CD14-positive monocyte (primary cell): ENCODE measurements at regions not wholly inside any gene's neighbourhood (a gene's known extent, or its start where the extent isn't known, plus 50 kb on each side); places are given as distances from the start of the nearest gene placed in this dataset.

Experiments used
- DNase-seq, 3 donors: peaks; one replicate each; pipeline ENCODE4 v3.0.0-alpha.2; 2011 to 2022
- H2AFZ ChIP-seq: 2 replicates; pipeline ENCODE4 v1.6.0; 2012; ENCODE audit warnings: mild to moderate bottlenecking, low read depth, low read length, inconsistent platforms; ENCODE audit not compliant: insufficient read depth, poor library complexity, severe bottlenecking
- H3K27ac ChIP-seq, 2 donors: 1 replicate in 1 of 2; 2 replicates in 1 of 2; pipeline ENCODE4 v1.5.1; 2012 to 2013; ENCODE audit warnings: low read length in 2 of 2, control low read depth in 1 of 2, inconsistent platforms in 1 of 2, low read depth in 1 of 2, mild to moderate bottlenecking in 1 of 2
- H3K27me3 ChIP-seq, 2 donors: one replicate each; pipeline versions ENCODE4 v1.6.0 to v1.6.1; 2011 to 2013; ENCODE audit warnings: low read length in 2 of 2; ENCODE audit not compliant: control insufficient read depth in 2 of 2, insufficient read depth in 2 of 2
- H3K36me3 ChIP-seq, 2 donors: replicated peaks in 1 of 2; 1 replicate in 1 of 2; 2 replicates in 1 of 2; pipeline versions ENCODE4 v1.5.1 to v1.6.1; 2012 to 2013; ENCODE audit warnings: low read length in 2 of 2, control low read depth in 1 of 2, inconsistent platforms in 1 of 2, mild to moderate bottlenecking in 1 of 2; ENCODE audit not compliant: insufficient read depth in 2 of 2, control insufficient read depth in 1 of 2
- H3K4me1 ChIP-seq, 2 donors: 1 replicate in 1 of 2; 2 replicates in 1 of 2; pipeline versions ENCODE4 v1.5.1 to v1.6.1; 2012 to 2013; ENCODE audit warnings: low read length in 2 of 2, control low read depth in 1 of 2, inconsistent platforms in 1 of 2, mild to moderate bottlenecking in 1 of 2, moderate library complexity in 1 of 2; ENCODE audit not compliant: insufficient read depth in 2 of 2, control insufficient read depth in 1 of 2
- H3K4me2 ChIP-seq: replicated peaks from 2 replicates; pipeline ENCODE3; 2012; ENCODE audit warnings: low read length, moderate library complexity, mild to moderate bottlenecking; ENCODE audit not compliant: poor library complexity, severe bottlenecking; ENCODE audit errors: extremely low read depth
- H3K4me3 ChIP-seq, 3 experiments: fragments of 200-600 bp in 1 of 3; sonication (generic) in 1 of 3; replicated peaks in 1 of 3; 1 replicate in 2 of 3; 2 replicates in 1 of 3; pipeline ENCODE4 v1.5.1; 2011 to 2013; ENCODE audit warnings: low read length in 3 of 3, mild to moderate bottlenecking in 3 of 3, control low read depth in 2 of 3, low read depth in 2 of 3, inconsistent platforms in 1 of 3, moderate library complexity in 1 of 3
- H3K79me2 ChIP-seq: 2 replicates; pipeline ENCODE4 v1.6.0; 2012; ENCODE audit warnings: mild to moderate bottlenecking, control low read depth, inconsistent platforms, low read length, moderate library complexity; ENCODE audit not compliant: insufficient read depth
- H3K9ac ChIP-seq: 2 replicates; pipeline ENCODE4 v1.6.0; 2017; ENCODE audit warnings: low read length, mild to moderate bottlenecking; ENCODE audit not compliant: insufficient read depth, poor library complexity, severe bottlenecking
- H3K9me3 ChIP-seq, 2 donors: replicated peaks in 1 of 2; 1 replicate in 1 of 2; 2 replicates in 1 of 2; pipeline versions ENCODE4 v1.5.1 to v1.6.1; 2012 to 2013; ENCODE audit warnings: low read length in 2 of 2, control low read depth in 1 of 2; ENCODE audit not compliant: control insufficient read depth in 1 of 2, insufficient read depth in 1 of 2
- H4K20me1 ChIP-seq: 2 replicates; pipeline ENCODE4 v1.6.0; 2012; ENCODE audit warnings: mild to moderate bottlenecking, low read length, control low read depth, moderate library complexity; ENCODE audit not compliant: insufficient read depth
- H3K27ac Mint-ChIP-seq, 7 donors: one replicate each; pipeline ENCODE4 v1.8.0; 2020; ENCODE audit warnings: mild to moderate bottlenecking in 7 of 7, mixed read lengths in 7 of 7, moderate library complexity in 6 of 7, inconsistent platforms in 2 of 7
- H3K27me3 Mint-ChIP-seq, 3 donors: one replicate each; pipeline ENCODE4 v1.8.0; 2021 to 2022; ENCODE audit warnings: low read depth in 3 of 3, mild to moderate bottlenecking in 3 of 3, mixed read lengths in 3 of 3, moderate library complexity in 3 of 3, inconsistent platforms in 1 of 3
- H3K36me3 Mint-ChIP-seq, 2 donors: one replicate each; pipeline ENCODE4 v1.8.0; 2020; ENCODE audit warnings: mixed read lengths in 2 of 2, inconsistent platforms in 1 of 2, mild to moderate bottlenecking in 1 of 2
- H3K4me1 Mint-ChIP-seq: one replicate; pipeline ENCODE4 v1.8.0; 2020; ENCODE audit warnings: mild to moderate bottlenecking, mixed read lengths
- H3K4me3 Mint-ChIP-seq, 2 donors: one replicate each; pipeline ENCODE4 v1.8.0; 2020; ENCODE audit warnings: mild to moderate bottlenecking in 2 of 2, mixed read lengths in 2 of 2, moderate library complexity in 1 of 2
- H3K9me3 Mint-ChIP-seq, 7 donors: one replicate each; pipeline ENCODE4 v1.8.0; 2020 to 2022; ENCODE audit warnings: mixed read lengths in 7 of 7, mild to moderate bottlenecking in 6 of 7, moderate library complexity in 6 of 7, inconsistent platforms in 2 of 7
- WGBS: methylation state at CpG from one replicate; pipeline ENCODE4 v1.1.5; 2013; ENCODE audit warnings: missing lambda C conversion rate; ENCODE audit not compliant: insufficient coverage; 5-methylcytosine and 5-hydroxymethylcytosine counted together
- intact Hi-C, 2 donors: fragments of 100-400 bp; cut with micrococcal nuclease; formaldehyde crosslinking; loops; one replicate each; pipeline versions ENCODE4 v1.15.0 to v1.15.1; 2023
- TF ChIP-seq, protein P1 (sequence below): fragments of 200-600 bp; IDR thresholded peaks from one replicate; pipeline ENCODE4 v1.8.0; 2022; ENCODE audit warnings: antibody characterized with exemption, mild to moderate bottlenecking

DNA sequence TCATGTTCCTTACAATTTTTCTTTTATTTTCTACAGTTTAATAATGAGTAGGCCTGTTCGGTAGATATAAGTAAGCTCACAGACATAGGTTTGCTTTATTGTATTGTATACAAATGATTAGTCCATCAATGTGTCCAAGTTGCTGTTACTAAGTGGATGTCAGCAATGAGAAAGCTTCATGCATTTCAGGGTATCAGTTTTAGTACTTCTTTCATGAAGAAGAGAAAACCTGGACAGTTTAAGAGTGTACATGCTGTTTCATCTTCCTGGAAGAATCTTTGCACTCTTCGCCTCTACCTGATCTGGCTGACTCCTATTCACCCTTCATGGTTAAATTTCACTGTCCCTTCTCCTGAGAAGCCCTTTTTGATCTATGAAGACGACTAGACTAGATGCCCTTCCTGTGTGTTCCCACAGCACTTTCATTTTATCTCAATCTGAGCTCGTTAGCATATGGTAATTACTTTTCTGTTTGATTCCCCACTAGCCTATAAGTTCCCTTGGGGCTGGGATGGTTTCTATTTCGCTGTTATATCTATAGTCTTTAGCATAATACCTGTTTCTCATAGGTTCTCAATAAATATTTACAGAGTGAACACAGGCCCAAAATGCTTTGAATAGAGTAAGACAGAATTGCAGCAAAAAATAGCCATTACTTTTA lies 70.7 kb downstream of the CETN3 start:
- WGBS, result 100% methylated on average over 1 of the region's 5 CpGs
- no peak overlapping the region for H3K4me3 ChIP-seq
- no peaks in the 10 kb centered on the region for H3K27me3 ChIP-seq
- no peak overlapping the region for H3K4me2 ChIP-seq
- no peaks in the 10 kb centered on the region for H3K36me3 ChIP-seq
- no peaks in the 10 kb centered on the region for H3K4me1 ChIP-seq
- H3K9me3 Mint-ChIP-seq, result peaks cover 0 to 6% (median 2%) of the 10 kb centered on the region in 7 donors
- no peak overlapping the region for H2AFZ ChIP-seq
- DNase-seq, result no peak
- H3K36me3 Mint-ChIP-seq, result no peaks in the 10 kb centered on the region
- TF ChIP-seq, protein P1, sequence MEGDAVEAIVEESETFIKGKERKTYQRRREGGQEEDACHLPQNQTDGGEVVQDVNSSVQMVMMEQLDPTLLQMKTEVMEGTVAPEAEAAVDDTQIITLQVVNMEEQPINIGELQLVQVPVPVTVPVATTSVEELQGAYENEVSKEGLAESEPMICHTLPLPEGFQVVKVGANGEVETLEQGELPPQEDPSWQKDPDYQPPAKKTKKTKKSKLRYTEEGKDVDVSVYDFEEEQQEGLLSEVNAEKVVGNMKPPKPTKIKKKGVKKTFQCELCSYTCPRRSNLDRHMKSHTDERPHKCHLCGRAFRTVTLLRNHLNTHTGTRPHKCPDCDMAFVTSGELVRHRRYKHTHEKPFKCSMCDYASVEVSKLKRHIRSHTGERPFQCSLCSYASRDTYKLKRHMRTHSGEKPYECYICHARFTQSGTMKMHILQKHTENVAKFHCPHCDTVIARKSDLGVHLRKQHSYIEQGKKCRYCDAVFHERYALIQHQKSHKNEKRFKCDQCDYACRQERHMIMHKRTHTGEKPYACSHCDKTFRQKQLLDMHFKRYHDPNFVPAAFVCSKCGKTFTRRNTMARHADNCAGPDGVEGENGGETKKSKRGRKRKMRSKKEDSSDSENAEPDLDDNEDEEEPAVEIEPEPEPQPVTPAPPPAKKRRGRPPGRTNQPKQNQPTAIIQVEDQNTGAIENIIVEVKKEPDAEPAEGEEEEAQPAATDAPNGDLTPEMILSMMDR, result no peak
- no peak overlapping the region for H3K27ac ChIP-seq
- H4K20me1 ChIP-seq, result no peaks in the 10 kb centered on the region
- H3K79me2 ChIP-seq, result no peaks in the 10 kb centered on the region
- no peaks in the 10 kb centered on the region for H3K4me1 Mint-ChIP-seq
- intact Hi-C loops, result no loop called here
- H3K4me3 Mint-ChIP-seq, result no peak overlapping the region
- H3K9ac ChIP-seq, result no peak overlapping the region
- H3K27me3 Mint-ChIP-seq, result peaks cover 0 to 2% (median 0%) of the 10 kb centered on the region in 3 donors
- no peaks in the 10 kb centered on the region for H3K9me3 ChIP-seq
- H3K27ac Mint-ChIP-seq, result no peak overlapping the region

DNA sequence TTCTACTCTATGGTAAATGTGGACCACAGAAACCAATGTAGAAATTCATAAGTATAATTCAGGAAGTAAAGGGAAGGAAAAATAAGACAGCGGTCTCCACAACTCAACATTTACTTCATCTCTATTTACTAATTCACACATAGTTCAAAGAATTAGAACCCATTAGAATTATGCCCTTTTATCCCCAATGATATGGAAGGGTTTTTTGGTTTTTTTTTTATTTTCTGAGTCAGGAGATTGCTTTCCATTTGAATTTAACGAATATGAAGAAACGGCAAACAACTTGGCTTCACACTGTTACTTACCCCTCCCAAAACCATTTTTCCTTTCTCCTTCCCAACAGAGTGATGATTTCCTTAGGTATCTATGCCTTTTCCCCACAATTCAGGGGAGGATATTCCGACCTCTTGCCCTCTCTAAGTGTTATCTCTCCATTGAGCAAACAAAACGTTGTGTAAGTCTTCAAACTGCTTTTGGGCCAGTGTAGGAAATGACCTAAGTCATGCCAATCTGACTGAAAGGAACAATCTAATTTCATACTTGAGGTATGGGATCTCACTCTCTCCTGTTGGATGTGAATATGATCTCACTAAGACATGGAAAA lies 72.0 kb downstream of the CETN3 start:
- WGBS, result no CpG with 5 or more reads among the region's 5 CpGs
- Histone ChIP-seq H3K4me3 (no peak overlapping the region), H4K20me1 (no peaks in the 10 kb centered on the region), H2AFZ (no peak overlapping the region), H3K9me3 (no peaks in the 10 kb centered on the region), H3K36me3 (no peaks in the 10 kb centered on the region), H3K27me3 (no peaks in the 10 kb centered on the region), H3K27ac (no peak overlapping the region), H3K79me2 (no peaks in the 10 kb centered on the region), H3K4me2 (no peak overlapping the region), H3K9ac (no peak overlapping the region), H3K4me1 (no peaks in the 10 kb centered on the region)
- Mint-ChIP-seq H3K27me3 (peaks cover 0 to 2% (median 0%) of the 10 kb centered on the region in 3 donors), H3K36me3 (no peaks in the 10 kb centered on the region), H3K27ac (peak overlapping the region in 1 of 7 donors; percentile 69), H3K4me3 (no peak overlapping the region), H3K9me3 (peaks cover 0 to 6% (median 0%) of the 10 kb centered on the region in 7 donors), H3K4me1 (no peaks in the 10 kb centered on the region)
- TF ChIP-seq, protein P1, result no peak
- no peak for DNase-seq
- intact Hi-C loops, result no loop called here
